LNCAP (cell line): ENCODE measurements at regions not wholly inside any gene's neighbourhood (a gene's known extent, or its start where the extent isn't known, plus 50 kb on each side); places are given as distances from the start of the nearest gene placed in this dataset.

Source experiments
- TF ChIP-seq, protein P1 (sequence below): fragments of 450-650 bp; IDR thresholded peaks from 2 replicates; pipeline ENCODE4 v1.5.1; 2017; ENCODE audit warnings: mild to moderate bottlenecking

DNA sequence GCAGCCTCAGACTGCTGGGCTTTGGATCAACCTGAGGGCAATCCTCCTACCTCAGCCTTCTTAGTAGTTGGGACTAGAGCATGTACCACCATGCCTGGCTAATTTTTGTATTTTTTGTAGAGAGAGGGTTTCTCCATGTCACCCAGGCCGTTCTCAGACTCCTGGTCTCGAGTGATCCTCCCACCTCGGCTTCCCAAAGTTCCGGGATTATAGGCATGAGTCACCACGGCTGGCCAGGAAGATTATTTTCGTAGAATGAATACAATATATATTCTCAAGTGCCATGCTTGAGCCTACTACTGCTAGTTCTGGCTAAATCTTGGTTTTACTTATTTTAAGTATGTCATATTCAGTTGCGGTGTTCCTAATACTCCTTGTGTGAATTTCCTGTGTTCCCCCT lies 88.2 kb upstream of the CLINT1 start:
- TF ChIP-seq, protein P1, sequence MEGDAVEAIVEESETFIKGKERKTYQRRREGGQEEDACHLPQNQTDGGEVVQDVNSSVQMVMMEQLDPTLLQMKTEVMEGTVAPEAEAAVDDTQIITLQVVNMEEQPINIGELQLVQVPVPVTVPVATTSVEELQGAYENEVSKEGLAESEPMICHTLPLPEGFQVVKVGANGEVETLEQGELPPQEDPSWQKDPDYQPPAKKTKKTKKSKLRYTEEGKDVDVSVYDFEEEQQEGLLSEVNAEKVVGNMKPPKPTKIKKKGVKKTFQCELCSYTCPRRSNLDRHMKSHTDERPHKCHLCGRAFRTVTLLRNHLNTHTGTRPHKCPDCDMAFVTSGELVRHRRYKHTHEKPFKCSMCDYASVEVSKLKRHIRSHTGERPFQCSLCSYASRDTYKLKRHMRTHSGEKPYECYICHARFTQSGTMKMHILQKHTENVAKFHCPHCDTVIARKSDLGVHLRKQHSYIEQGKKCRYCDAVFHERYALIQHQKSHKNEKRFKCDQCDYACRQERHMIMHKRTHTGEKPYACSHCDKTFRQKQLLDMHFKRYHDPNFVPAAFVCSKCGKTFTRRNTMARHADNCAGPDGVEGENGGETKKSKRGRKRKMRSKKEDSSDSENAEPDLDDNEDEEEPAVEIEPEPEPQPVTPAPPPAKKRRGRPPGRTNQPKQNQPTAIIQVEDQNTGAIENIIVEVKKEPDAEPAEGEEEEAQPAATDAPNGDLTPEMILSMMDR: no peak

- TF ChIP-seq, protein P1: no peak
These were observed 86.0 kb upstream of the CLINT1 start for GRCh38 chr5:157944938-157945337.

DNA sequence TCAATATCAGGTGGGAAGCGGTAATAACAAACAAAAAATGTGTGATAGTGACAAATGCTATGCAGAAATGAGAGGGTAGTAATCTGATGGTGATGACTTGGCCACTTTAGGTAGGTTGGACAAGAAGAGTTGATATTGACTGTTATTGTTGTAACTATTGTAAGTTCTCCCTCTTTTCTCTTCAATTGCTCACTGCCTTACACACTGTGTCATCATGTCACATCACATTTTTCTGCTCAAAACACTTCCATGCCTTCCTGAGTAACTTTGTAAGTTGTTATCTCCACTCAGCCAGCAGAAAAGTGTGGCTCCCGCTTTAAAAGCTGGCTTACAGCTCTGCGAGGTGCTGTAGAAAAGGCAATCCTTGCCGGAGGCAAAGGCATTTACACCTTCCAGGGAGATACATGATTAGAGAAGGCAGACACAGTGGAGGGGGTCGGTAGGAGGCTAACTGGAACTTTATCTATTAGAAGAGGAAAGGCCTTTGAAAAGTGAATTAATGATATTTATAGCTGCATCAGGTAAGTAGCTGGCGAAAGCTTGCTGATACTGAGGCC lies 85.2 kb upstream of the CLINT1 start:
- TF ChIP-seq, protein P1: no peak

GRCh38 chr5:157942595-157942994 lies 83.7 kb upstream of the CLINT1 start:
- TF ChIP-seq, protein P1: no peak

GRCh38 chr5:157941616-157942015 lies 82.7 kb upstream of the CLINT1 start:
- TF ChIP-seq, protein P1: no peak

- TF ChIP-seq, protein P1: no peak
These were observed 75.7 kb upstream of the CLINT1 start for GRCh38 chr5:157934600-157934999.

DNA sequence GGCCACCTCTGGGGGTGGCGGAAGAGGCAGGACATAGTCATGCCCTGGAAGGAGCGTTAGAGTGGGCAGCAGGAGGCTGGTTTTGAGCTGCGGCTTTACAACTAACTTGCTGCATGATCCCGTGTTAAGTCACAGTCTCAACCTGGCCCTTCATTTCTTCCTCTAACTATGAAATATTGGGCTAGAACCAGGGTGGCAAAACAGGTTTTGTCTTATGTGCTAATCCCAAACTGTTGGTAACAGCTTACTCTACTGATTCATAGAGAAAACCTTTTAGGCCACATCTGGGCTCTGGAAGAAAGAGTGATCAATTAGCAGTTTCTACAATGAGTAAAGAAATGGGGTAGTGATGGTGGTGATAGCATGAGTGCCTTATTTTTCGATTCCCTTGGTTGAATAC lies 74.1 kb upstream of the CLINT1 start:
- TF ChIP-seq, protein P1: no peak

DNA sequence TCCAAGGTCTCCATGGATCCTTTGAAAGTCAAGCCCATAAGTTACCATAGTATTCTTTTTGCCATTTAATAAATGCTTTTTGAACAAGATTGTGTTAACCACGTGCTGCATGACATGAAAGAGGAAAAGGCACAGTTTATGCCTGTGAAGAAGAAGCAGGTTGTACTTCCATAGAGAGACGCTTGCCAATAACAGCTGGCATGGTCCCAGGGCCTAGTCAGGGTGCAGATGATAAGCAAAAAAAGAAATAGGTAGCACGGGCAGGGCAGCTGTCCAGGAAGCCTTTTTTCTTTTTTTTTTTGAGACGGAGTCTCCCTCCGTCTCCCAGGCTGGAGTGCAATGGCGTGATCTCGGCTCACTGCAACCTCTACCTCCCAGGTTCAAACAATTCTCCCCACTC lies 71.8 kb upstream of the CLINT1 start:
- TF ChIP-seq, protein P1: no peak
